LNCAP (cell line): ENCODE measurements at regions not wholly inside any gene's neighbourhood (a gene's known extent, or its start where the extent isn't known, plus 50 kb on each side); places are given as distances from the start of the nearest gene placed in this dataset.

Experiments
- CTCF ChIP-seq: fragments of 450-650 bp; IDR thresholded peaks from 2 replicates; pipeline ENCODE4 v1.5.1; 2017; ENCODE audit warnings: mild to moderate bottlenecking

GRCh38 chr9:13568841-13569601 lies 289.5 kb upstream of the MPDZ start:
- no peak for TF ChIP-seq CTCF

GRCh38 chr9:13568405-13568804 lies 288.9 kb upstream of the MPDZ start:
- TF ChIP-seq CTCF: no peak

- TF ChIP-seq CTCF: no peak
These were observed 288.3 kb upstream of the MPDZ start for GRCh38 chr9:13567833-13568232.

GRCh38 chr9:13557746-13558145 lies 278.3 kb upstream of the MPDZ start:
- no peak for TF ChIP-seq CTCF

GRCh38 chr9:13556656-13557055 lies 277.2 kb upstream of the MPDZ start:
- no peak for TF ChIP-seq CTCF

- TF ChIP-seq CTCF: no peak
These were observed 276.6 kb upstream of the MPDZ start for GRCh38 chr9:13555989-13556500.

- TF ChIP-seq CTCF: no peak
These were observed 276.0 kb upstream of the MPDZ start for GRCh38 chr9:13555516-13555915.
